ENCODE measurements at regions not wholly inside any gene's neighbourhood (a gene's known extent, or its start where the extent isn't known, plus 50 kb on each side); places are given as distances from the start of the nearest gene placed in this dataset.

DNA sequence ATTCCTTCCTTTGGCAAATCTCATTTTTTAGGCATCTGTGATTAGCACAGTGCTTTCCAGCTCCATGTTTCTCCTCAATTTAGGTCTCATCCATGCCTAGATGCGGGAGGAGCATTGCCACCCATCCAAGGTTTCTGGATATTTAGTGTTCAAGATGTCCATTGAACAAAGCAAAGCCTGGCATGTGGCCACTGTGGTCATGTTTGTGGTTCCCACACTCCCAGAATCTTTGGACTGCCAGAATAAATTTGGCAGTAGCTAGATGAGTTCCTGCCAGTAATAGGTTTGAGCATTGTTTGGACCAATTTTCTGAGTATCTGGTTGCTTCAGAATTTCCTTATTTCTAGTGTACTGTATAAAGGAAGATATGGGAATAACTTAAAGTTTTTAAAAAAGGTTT, 1124.1 kb downstream of the ADGRL3 start (continued):
- TF ChIP-seq IKZF1 (conservative IDR thresholded peaks at IDR 0.05) (no peak), ZBED1 (IDR thresholded peaks at IDR 0.05; ENCODE audit: borderline replicate concordance) (no peak), RELA (IDR thresholded peaks at IDR 0.05; ENCODE audit: borderline replicate concordance, partially characterized antibody) (no peak), SUPT20H (IDR thresholded peaks at IDR 0.05; ENCODE audit: borderline replicate concordance, control insufficient read depth, low read depth, low read length) (no peak)
- TF ChIP-seq, protein P1, sequence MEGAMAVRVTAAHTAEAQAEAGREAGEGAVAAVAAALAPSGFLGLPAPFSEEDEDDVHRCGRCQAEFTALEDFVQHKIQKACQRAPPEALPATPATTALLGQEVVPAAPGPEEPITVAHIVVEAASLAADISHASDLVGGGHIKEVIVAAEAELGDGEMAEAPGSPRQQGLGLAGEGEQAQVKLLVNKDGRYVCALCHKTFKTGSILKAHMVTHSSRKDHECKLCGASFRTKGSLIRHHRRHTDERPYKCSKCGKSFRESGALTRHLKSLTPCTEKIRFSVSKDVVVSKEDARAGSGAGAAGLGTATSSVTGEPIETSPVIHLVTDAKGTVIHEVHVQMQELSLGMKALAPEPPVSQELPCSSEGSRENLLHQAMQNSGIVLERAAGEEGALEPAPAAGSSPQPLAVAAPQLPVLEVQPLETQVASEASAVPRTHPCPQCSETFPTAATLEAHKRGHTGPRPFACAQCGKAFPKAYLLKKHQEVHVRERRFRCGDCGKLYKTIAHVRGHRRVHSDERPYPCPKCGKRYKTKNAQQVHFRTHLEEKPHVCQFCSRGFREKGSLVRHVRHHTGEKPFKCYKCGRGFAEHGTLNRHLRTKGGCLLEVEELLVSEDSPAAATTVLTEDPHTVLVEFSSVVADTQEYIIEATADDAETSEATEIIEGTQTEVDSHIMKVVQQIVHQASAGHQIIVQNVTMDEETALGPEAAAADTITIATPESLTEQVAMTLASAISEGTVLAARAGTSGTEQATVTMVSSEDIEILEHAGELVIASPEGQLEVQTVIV (IDR thresholded peaks at IDR 0.05; ENCODE audit: borderline replicate concordance, partially characterized antibody): no peak

DNA sequence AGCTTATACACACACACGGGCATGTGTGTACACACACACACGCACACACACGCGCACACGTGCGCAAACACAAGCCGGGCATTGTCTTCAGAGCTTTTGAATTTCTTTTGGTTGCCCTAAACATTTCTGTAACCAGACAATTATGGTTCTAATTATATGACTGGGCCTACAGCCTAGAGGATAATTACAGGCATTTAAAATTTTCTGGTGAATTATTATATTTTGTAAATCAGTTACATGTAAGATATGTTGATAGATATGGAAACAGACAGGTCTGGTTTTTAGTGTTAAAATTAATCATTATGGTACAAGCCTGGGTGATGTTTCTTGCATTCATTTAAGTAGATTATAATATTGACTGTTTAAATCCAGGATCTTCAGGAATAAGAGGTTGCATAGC, 1120.5 kb downstream of the ADGRL3 start:
- H3K79me2 ChIP-seq (ENCODE audit: control insufficient read depth, insufficient read depth, low read length): no peaks in the 10 kb centered on the region
- no peak overlapping the region for H3K9ac ChIP-seq (ENCODE audit: control insufficient read depth, insufficient read depth, low read length)
- ATAC-seq: no peak
- no peak for DNase-seq (ENCODE audit: low read depth, low spot score)
- FAIRE-seq: no peak
- BruUV-seq (replicated peaks): no TSS peak
- no peaks in the 10 kb centered on the region for H3K27me3 ChIP-seq (replicated peaks in 1 of 2; ENCODE audit: control insufficient read depth in 2 of 2, insufficient read depth in 2 of 2, low read length in 1 of 2)
- H3K36me3 ChIP-seq (ENCODE audit: control insufficient read depth in 2 of 2, insufficient read depth in 2 of 2, low read length in 1 of 2): no peaks in the 10 kb centered on the region
- no peaks in the 10 kb centered on the region for H4K20me1 ChIP-seq (ENCODE audit: control insufficient read depth, insufficient read depth)
- no peak overlapping the region for H2AFZ ChIP-seq (ENCODE audit: control insufficient read depth, low read depth, low read length)
- H3K4me2 ChIP-seq (ENCODE audit: control insufficient read depth, insufficient read depth): no peak overlapping the region
- ChIA-PET POLR2A (no interaction called here), RAD21 (ENCODE audit: unreplicated experiment) (no interaction called here), CTCF (interaction anchor here (0.8 kb wide), 1 partner anchor 57 kb away, joined by 3 read pairs; no protein-coding TSS in a partner anchor), SMC1A (ENCODE audit: uncharacterized antibody, unreplicated experiment) (no interaction called here)
- 48% methylated on average over 7 of the region's 7 CpGs for WGBS (ENCODE audit: insufficient coverage, insufficient replicate concordance, low lambda C conversion rate, missing lambda C conversion rate)
- H3K4me1 ChIP-seq (ENCODE audit: control insufficient read depth, insufficient read depth, low read length): no peaks in the 10 kb centered on the region
- in situ Hi-C loops (cut with MboI): no loop called here
- intact Hi-C loops (cut with micrococcal nuclease; ENCODE audit: unreplicated experiment): no loop called here
- H3K4me3 ChIP-seq: no peak overlapping the region
- H3K9me3 ChIP-seq (replicated peaks; ENCODE audit: control insufficient read depth, insufficient read depth, low read length): no peaks in the 10 kb centered on the region
- no peak overlapping the region for H3K27ac ChIP-seq (ENCODE audit: control insufficient read depth, insufficient read depth)
- TF ChIP-seq NFIC (IDR thresholded peaks at IDR 0.05; ENCODE audit: low read depth, low read length): no peak
- TF ChIP-seq, protein P2, sequence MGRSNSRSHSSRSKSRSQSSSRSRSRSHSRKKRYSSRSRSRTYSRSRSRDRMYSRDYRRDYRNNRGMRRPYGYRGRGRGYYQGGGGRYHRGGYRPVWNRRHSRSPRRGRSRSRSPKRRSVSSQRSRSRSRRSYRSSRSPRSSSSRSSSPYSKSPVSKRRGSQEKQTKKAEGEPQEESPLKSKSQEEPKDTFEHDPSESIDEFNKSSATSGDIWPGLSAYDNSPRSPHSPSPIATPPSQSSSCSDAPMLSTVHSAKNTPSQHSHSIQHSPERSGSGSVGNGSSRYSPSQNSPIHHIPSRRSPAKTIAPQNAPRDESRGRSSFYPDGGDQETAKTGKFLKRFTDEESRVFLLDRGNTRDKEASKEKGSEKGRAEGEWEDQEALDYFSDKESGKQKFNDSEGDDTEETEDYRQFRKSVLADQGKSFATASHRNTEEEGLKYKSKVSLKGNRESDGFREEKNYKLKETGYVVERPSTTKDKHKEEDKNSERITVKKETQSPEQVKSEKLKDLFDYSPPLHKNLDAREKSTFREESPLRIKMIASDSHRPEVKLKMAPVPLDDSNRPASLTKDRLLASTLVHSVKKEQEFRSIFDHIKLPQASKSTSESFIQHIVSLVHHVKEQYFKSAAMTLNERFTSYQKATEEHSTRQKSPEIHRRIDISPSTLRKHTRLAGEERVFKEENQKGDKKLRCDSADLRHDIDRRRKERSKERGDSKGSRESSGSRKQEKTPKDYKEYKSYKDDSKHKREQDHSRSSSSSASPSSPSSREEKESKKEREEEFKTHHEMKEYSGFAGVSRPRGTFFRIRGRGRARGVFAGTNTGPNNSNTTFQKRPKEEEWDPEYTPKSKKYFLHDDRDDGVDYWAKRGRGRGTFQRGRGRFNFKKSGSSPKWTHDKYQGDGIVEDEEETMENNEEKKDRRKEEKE (IDR thresholded peaks at IDR 0.05): no peak
- TF ChIP-seq, protein P3, sequence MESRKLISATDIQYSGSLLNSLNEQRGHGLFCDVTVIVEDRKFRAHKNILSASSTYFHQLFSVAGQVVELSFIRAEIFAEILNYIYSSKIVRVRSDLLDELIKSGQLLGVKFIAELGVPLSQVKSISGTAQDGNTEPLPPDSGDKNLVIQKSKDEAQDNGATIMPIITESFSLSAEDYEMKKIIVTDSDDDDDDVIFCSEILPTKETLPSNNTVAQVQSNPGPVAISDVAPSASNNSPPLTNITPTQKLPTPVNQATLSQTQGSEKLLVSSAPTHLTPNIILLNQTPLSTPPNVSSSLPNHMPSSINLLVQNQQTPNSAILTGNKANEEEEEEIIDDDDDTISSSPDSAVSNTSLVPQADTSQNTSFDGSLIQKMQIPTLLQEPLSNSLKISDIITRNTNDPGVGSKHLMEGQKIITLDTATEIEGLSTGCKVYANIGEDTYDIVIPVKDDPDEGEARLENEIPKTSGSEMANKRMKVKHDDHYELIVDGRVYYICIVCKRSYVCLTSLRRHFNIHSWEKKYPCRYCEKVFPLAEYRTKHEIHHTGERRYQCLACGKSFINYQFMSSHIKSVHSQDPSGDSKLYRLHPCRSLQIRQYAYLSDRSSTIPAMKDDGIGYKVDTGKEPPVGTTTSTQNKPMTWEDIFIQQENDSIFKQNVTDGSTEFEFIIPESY (IDR thresholded peaks at IDR 0.05): no peak
- TF ChIP-seq ATF7 (IDR thresholded peaks at IDR 0.05; ENCODE audit: low read depth): no peak
- no peak for TF ChIP-seq SRF (IDR thresholded peaks at IDR 0.05; ENCODE audit: low read depth in 2 of 2, low read length in 2 of 2)
- TF ChIP-seq SREBF2 (IDR thresholded peaks at IDR 0.05; ENCODE audit: low read length): no peak
- no peak for TF ChIP-seq SMARCA5 (IDR thresholded peaks at IDR 0.05)
- TF ChIP-seq YBX1 (IDR thresholded peaks at IDR 0.05): no peak
- TF ChIP-seq RFX5 (IDR thresholded peaks at IDR 0.05; ENCODE audit: low read depth, low read length): no peak
- no peak for TF ChIP-seq FOXK2 (IDR thresholded peaks at IDR 0.05)
- no peak for TF ChIP-seq CEBPB (IDR thresholded peaks at IDR 0.05; ENCODE audit: borderline replicate concordance in 1 of 2, low read depth in 2 of 2, low read length in 2 of 2)
- no peak for TF ChIP-seq IKZF2 (IDR thresholded peaks at IDR 0.05)
- TF ChIP-seq ESRRA (IDR thresholded peaks at IDR 0.05; ENCODE audit: low read length): no peak

Data from GM12878 (cell line).